Spleen (tissue), 11 donors: ENCODE measurements at regions not wholly inside any gene's neighbourhood (a gene's known extent, or its start where the extent isn't known, plus 50 kb on each side); places are given as distances from the start of the nearest gene placed in this dataset.

Source experiments
- DNase-seq: peaks from one replicate; pipeline ENCODE4 v3.0.0-alpha.2; 2020
- H3K27ac ChIP-seq, 8 donors: fragments of 200-600 bp; sonication (generic) in 7 of 8; 1 replicate in 4 of 8; 2 replicates in 4 of 8; pipeline versions ENCODE4 v1.5.0 to v1.8.0; 2016 to 2021; ENCODE audit warnings: inconsistent platforms in 4 of 8, mild to moderate bottlenecking in 4 of 8, moderate library complexity in 1 of 8
- H3K27me3 ChIP-seq, 7 donors: fragments of 200-600 bp; sonication (generic) in 6 of 7; replicated peaks in 1 of 7; 1 replicate in 4 of 7; 2 replicates in 3 of 7; pipeline versions ENCODE4 v1.5.0 to v1.8.0; 2016 to 2021; ENCODE audit warnings: inconsistent platforms in 3 of 7, mild to moderate bottlenecking in 1 of 7
- H3K36me3 ChIP-seq, 6 donors: fragments of 200-600 bp; sonication (generic) in 5 of 6; 1 replicate in 4 of 6; 2 replicates in 2 of 6; pipeline versions ENCODE4 v1.5.0 to v1.8.0; 2016 to 2021; ENCODE audit warnings: inconsistent platforms in 2 of 6
- H3K4me1 ChIP-seq, 6 donors: fragments of 200-600 bp; sonication (generic) in 5 of 6; 1 replicate in 3 of 6; 2 replicates in 3 of 6; pipeline versions ENCODE4 v1.5.0 to v1.8.0; 2016 to 2021; ENCODE audit warnings: inconsistent platforms in 3 of 6
- H3K4me3 ChIP-seq, 8 donors: fragments of 200-600 bp; sonication (generic) in 7 of 8; 1 replicate in 4 of 8; 2 replicates in 4 of 8; pipeline versions ENCODE4 v1.5.0 to v1.8.0; 2016 to 2021; ENCODE audit warnings: inconsistent platforms in 4 of 8, mild to moderate bottlenecking in 4 of 8, moderate library complexity in 2 of 8
- H3K9me3 ChIP-seq, 8 donors: fragments of 200-600 bp; sonication (generic) in 7 of 8; 1 replicate in 4 of 8; 2 replicates in 4 of 8; pipeline versions ENCODE4 v1.5.0 to v1.8.0; 2016 to 2021; ENCODE audit warnings: inconsistent platforms in 4 of 8
- POLR2A ChIP-seq, 3 donors: fragments of 450-650 bp; IDR thresholded peaks; one replicate each; pipeline ENCODE4 v1.5.1; 2017; ENCODE audit warnings: antibody characterized with exemption in 3 of 3, mild to moderate bottlenecking in 1 of 3
- POLR2AphosphoS5 ChIP-seq, 3 donors: sonication (generic); formaldehyde crosslinking; IDR thresholded peaks; one replicate each; pipeline ENCODE4 v1.5.1; 2017; ENCODE audit warnings: antibody characterized with exemption in 3 of 3
- WGBS, 5 donors: extraction: QIAGEN DNeasy Blood & Tissue Kit in 3 of 5; methylation state at CpG; one replicate each; pipeline versions ENCODE4 v1.1.5 to v1.1.7; 2013 to 2018; 5-methylcytosine and 5-hydroxymethylcytosine counted together
- intact Hi-C: fragments of 100-400 bp; cut with DNase I; formaldehyde crosslinking; loops from one replicate; pipeline ENCODE4 v1.15.0; 2023; ENCODE audit warnings: low total_unique reads
- TF ChIP-seq, protein P1 (sequence below), 11 experiments: fragments of 200-600 bp in 7 of 11; fragments of 450-650 bp in 4 of 11; sonication (generic) in 4 of 11; IDR thresholded peaks in 8 of 11; conservative IDR thresholded peaks in 3 of 11; 1 replicate in 7 of 11; 2 replicates in 4 of 11; pipeline versions ENCODE4 v1.4.0 to v1.8.0; 2016 to 2021; ENCODE audit warnings: antibody characterized with exemption in 11 of 11, inconsistent platforms in 4 of 11, mild to moderate bottlenecking in 1 of 11
- donor health status: healthy with polysubstance abuse.
- donor health status: DM: no; HTN: no; CAD: no; lungs with moderate emphysema.
- donor health status: DM: no; HTN: no; CAD: no.
- donor health status: Bipolar disorder and iron deficiency.
- donor health status: healthy.
- donor health status: DM: no; HTN: no; CAD: no.
- donor health status: DM: yes; HTN: yes; CAD: no.

DNA sequence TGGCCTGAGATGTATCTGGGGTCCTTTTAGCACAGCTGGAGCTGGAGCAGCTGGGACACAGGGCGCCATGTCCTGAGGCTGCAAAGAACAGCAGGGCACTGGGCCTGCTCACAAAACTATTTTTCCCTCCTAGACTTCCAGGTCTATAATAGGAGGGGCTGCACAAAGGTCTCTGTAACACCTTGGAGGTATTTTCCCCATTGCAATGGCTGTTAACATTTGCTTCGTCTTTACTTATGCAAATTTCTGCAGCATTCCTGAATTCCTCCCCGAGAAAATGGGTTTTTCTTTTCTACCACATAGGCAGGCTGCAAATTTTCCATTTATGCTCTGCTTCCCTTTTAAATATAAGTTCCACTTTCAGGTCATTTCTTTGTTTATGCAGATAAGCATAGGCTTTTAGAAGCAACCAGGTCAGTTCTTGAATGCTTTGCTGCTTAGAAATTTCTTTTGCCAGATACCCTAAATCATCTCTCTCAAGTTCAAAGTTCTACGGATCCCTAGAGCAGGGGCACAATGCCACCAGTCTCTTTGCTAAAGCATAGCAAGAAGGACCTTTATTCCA lies 130.8 kb downstream of the PCSK1 start:
- H3K4me3 ChIP-seq = no peak overlapping the region
- peaks cover 0 to 56% (median 41%) of the 10 kb centered on the region in 8 donors for H3K9me3 ChIP-seq

DNA sequence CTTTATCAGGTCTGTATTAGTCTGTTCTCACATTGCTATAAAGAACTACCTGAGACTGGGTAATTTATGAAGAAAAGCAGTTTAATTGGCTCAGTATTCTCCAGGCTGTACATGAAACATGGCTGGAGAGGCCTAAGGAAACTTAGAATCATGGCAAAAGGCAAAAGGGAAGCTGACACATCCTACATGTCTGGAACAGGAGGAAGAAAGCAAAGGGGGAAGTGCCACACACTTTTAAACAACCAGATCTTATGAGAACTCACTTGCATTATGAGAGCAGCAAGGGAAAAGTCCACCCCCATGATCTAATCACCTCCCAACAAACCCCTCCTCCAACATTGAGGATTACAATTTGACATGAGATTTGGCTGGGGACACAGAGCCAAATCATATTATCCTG lies 132.1 kb downstream of the PCSK1 start:
- H3K27ac ChIP-seq = peak overlapping the region in 1 of 8 donors; percentile 3
- H3K4me1 ChIP-seq = peaks cover 0 to 3% (median 0%) of the 10 kb centered on the region in 6 donors
- H3K27me3 ChIP-seq = no peaks in the 10 kb centered on the region
- H3K9me3 ChIP-seq = peaks cover 0 to 56% (median 40%) of the 10 kb centered on the region in 8 donors
- DNase-seq = no peak
- intact Hi-C loops = no loop called here
- H3K4me3 ChIP-seq = no peak overlapping the region
- no peak for TF ChIP-seq POLR2A (IDR thresholded peaks at IDR 0.05)
- no peak for TF ChIP-seq POLR2AphosphoS5 (IDR thresholded peaks at IDR 0.05)
- no peaks in the 10 kb centered on the region for H3K36me3 ChIP-seq

More for the DNA sequence above, 130.8 kb downstream of the PCSK1 start:
- H3K36me3 ChIP-seq = no peaks in the 10 kb centered on the region
- no peaks in the 10 kb centered on the region for H3K27me3 ChIP-seq
- 81 to 91% (median 84%) methylated on average over 4 of the region's 4 CpGs for WGBS, 5 donors
- intact Hi-C loops = no loop called here
- H3K27ac ChIP-seq = no peak overlapping the region
- TF ChIP-seq POLR2A (IDR thresholded peaks at IDR 0.05) (no peak), POLR2AphosphoS5 (IDR thresholded peaks at IDR 0.05) (no peak)
- TF ChIP-seq, protein P1, sequence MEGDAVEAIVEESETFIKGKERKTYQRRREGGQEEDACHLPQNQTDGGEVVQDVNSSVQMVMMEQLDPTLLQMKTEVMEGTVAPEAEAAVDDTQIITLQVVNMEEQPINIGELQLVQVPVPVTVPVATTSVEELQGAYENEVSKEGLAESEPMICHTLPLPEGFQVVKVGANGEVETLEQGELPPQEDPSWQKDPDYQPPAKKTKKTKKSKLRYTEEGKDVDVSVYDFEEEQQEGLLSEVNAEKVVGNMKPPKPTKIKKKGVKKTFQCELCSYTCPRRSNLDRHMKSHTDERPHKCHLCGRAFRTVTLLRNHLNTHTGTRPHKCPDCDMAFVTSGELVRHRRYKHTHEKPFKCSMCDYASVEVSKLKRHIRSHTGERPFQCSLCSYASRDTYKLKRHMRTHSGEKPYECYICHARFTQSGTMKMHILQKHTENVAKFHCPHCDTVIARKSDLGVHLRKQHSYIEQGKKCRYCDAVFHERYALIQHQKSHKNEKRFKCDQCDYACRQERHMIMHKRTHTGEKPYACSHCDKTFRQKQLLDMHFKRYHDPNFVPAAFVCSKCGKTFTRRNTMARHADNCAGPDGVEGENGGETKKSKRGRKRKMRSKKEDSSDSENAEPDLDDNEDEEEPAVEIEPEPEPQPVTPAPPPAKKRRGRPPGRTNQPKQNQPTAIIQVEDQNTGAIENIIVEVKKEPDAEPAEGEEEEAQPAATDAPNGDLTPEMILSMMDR (IDR thresholded peaks at IDR 0.05 in 8 of 11, conservative IDR thresholded peaks at IDR 0.05 in 3 of 11) = no peak
- DNase-seq = no peak
- H3K4me1 ChIP-seq = peaks cover 0 to 3% (median 0%) of the 10 kb centered on the region in 6 donors

DNA sequence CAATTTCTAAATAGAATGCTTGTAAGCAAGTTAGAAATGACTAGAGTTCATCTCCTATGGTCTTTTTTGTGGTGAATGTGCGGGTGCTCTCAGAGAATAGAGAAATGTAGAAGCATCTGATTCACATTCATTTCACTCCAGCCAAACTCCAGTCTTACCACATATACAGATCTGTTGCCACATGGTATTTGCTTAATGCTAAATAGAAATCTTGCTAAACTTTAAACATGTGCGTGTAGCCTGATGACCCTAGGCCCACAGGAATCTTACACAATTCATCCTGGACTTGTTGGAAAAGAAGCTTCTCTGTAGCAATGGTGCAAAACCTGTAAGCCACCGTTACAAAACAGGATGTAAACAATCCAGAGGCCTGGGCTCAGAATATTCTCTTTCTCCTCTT lies 135.2 kb downstream of the PCSK1 start:
- Histone ChIP-seq H3K27ac (peak overlapping the region in 3 of 8 donors; percentile 27 to 68 (median 45)), H3K4me1 (peaks cover 0 to 3% (median 0%) of the 10 kb centered on the region in 6 donors), H3K4me3 (no peak overlapping the region), H3K9me3 (peaks cover 0 to 27% (median 17%) of the 10 kb centered on the region in 8 donors), H3K27me3 (no peaks in the 10 kb centered on the region), H3K36me3 (no peaks in the 10 kb centered on the region)
- no peak for DNase-seq
- 30 to 56% (median 40%) methylated on average over 3 of the region's 3 CpGs for WGBS, 5 donors
- TF ChIP-seq, protein P1 (IDR thresholded peaks at IDR 0.05 in 8 of 11, conservative IDR thresholded peaks at IDR 0.05 in 3 of 11) = no peak
- no peak for TF ChIP-seq POLR2A (IDR thresholded peaks at IDR 0.05)
- TF ChIP-seq POLR2AphosphoS5 (IDR thresholded peaks at IDR 0.05) = no peak
- intact Hi-C loops = no loop called here

DNA sequence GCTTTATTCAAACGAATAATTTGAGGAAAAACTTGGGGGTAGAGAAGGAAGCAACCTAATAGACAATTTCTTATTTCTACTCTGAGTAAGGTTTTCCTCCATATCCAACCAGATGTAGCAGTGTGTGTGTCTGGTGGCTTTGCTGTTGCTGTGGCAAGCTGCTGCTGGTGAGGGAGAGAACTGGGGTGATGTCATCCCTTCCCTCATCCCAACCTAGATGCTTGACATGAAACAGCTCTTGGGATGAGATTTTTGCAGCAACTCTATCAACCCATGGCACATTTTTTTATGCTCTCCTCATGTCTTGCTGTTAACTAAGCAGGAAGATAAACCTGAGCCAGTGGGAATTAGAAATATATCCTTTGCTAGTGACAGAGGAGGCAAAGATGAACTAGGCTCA lies 135.8 kb downstream of the PCSK1 start:
- Histone ChIP-seq H3K36me3 (no peaks in the 10 kb centered on the region), H3K4me3 (no peak overlapping the region), H3K4me1 (peaks cover 0 to 3% (median 0%) of the 10 kb centered on the region in 6 donors), H3K27ac (peak overlapping the region in 3 of 8 donors; percentile 27 to 68 (median 45)), H3K27me3 (no peaks in the 10 kb centered on the region), H3K9me3 (peaks cover 0 to 21% (median 11%) of the 10 kb centered on the region in 8 donors)
- TF ChIP-seq POLR2AphosphoS5 (IDR thresholded peaks at IDR 0.05) (no peak), POLR2A (IDR thresholded peaks at IDR 0.05) (no peak)
- TF ChIP-seq, protein P1 (IDR thresholded peaks at IDR 0.05 in 8 of 11, conservative IDR thresholded peaks at IDR 0.05 in 3 of 11) = no peak
- WGBS, 5 donors = 29 to 63% (median 37%) methylated on average over 1 of the region's 1 CpG
- intact Hi-C loops = no loop called here
- no peak for DNase-seq

DNA sequence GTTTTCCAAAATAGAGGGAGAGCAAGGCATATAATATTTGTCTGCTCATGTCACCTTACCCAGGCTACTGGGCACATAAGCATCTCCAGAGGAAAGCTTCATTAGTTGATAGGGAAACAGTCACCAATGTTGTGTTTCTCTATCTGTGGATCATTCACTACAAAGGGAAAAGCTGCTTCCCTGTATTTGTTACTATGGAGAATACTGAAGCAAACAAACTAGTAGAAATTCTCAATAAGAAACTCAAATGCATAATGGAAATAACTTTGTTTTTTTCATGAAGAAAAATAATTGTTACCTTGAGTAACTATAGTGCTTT lies 138.2 kb downstream of the PCSK1 start:
- no peaks in the 10 kb centered on the region for H3K36me3 ChIP-seq
- H3K4me3 ChIP-seq = no peak overlapping the region
- no peak for TF ChIP-seq POLR2AphosphoS5 (IDR thresholded peaks at IDR 0.05)
- DNase-seq = no peak
- intact Hi-C loops = no loop called here
- H3K4me1 ChIP-seq = no peaks in the 10 kb centered on the region
- H3K9me3 ChIP-seq = peaks cover 0 to under 1% (median 0%) of the 10 kb centered on the region in 8 donors
- no peak overlapping the region for H3K27ac ChIP-seq
- H3K27me3 ChIP-seq = no peaks in the 10 kb centered on the region
